DMS79 (cell line): ENCODE measurements at regions not wholly inside any gene's neighbourhood (a gene's known extent, or its start where the extent isn't known, plus 50 kb on each side); places are given as distances from the start of the nearest gene placed in this dataset.

Experiments
- DNase-seq: peaks from one replicate; lab custom pipeline; 2025; lab: John Stamatoyannopoulos, UW

DNA sequence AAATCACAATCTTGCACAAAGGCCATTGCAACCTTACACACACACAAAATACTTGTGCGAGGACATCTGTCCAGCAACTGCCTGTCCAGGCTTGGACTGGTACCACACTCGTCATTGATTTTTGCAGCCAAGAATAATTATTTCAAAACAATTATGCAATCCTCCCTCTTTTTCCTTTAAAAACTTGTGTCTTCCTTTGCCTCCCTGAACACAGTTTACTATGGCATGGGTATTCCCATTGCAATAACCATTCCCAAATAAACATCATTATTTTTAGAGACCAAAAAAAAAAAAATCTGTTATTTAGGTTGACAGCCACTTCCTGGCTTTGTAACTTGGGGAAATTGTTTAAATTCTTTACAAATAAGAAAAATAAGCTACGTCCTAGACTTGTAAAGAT is 54.0 kb downstream of the C11orf91 start:
- DNase-seq, result no peak

DNA sequence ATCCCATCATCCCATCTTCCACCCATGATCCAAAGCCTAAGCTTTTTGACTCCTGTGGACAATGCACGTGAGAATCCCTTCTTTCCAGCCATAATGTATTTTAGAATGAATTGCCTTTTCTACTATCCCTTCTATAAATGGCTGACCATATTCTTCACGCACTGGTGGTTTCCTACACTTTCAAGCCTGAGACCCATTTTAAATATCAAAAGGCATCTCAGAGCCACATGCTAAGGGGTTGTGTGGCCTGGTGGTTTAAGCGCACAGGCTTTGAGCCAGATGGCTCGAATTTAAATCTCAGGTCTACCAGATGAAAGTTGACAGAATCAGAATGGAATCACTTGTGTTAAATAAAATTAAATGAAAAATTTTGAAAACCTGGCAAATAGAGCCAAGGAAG is 54.5 kb downstream of the C11orf91 start:
- no peak for DNase-seq

DNA sequence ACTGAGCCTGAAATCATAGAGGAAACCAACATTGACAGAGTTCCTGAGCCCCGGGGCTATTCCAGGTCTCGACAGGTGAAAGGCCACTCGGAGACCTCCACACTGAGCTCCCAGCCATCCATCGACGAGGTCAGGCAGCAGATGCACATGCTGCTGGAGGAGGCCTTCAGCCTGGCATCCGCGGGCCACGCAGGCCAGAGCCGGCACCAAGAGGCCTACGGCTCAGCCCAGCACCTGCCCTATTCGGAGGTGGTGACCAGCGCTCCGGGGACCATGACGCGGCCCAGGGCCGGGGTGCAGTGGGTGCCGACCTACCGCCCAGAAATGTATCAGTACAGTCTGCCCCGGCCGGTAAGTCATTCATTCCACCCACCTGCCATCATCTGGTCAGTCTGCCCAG is 54.9 kb downstream of the C11orf91 start:
- DNase-seq, result no peak

DNA sequence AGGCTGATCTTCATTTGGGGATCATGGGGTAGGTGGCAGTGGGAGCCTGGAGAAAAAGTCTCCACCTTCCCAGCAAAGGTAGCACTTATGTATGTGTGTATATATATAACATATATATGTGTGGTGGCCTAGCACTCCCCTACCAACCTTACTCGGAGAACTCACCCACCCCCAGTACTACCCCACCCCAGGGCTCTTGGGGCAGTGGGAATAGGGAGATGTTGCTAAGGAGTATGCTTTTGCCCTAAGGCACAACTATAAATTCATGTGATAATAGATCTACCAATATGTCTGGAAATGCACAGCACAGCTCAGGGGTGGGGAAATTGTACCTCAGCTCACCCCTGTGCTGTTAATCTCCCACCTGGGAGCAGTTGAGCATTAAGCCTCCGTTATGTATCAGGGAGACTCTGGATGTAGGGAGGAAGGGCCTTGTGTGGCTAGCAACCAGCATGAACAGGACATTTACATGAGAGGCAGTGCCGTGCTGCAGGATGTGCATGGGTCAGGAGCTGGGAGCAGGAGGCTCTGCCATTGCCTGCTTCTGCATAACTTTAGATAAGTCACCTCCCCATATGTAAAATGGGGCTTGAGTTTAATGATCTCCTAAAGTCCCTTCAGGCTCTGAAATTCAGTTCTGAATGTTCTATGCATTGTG is 57.3 kb downstream of the C11orf91 start:
- no peak for DNase-seq

DNA sequence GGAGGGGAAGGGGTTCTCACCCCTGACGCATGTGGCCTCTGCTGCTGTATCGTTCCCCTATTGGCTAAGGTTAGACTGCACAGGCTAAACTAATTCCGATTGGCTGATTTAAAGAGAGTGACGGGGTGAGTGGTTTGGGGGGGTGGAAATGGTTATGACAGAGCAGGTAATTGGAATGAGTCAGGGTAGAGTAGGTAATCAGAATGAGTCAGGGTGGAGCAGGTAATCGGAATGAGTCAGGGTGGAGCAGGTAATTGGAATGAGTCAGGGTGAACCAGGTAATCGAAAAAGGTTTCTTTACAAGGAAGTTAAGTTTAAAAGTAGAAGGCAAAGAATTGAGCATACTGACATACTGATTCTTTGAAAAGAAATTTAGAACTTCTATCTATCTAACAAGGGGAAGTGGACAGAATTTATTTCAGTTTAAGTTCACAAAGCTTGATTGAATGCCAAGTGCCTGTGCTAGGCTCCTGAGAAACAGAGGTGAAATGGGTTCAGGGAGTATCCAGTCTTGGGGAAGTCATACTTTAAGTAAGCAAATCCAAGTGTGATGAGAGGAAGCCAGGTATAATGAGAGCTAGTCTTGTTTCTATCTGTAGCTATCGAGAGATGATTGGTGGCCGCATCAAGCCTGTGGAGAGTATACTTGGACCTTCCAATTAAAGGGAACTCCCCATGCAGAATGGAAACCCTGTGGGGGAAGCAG is 58.0 kb downstream of the C11orf91 start:
- DNase-seq, result no peak

DNA sequence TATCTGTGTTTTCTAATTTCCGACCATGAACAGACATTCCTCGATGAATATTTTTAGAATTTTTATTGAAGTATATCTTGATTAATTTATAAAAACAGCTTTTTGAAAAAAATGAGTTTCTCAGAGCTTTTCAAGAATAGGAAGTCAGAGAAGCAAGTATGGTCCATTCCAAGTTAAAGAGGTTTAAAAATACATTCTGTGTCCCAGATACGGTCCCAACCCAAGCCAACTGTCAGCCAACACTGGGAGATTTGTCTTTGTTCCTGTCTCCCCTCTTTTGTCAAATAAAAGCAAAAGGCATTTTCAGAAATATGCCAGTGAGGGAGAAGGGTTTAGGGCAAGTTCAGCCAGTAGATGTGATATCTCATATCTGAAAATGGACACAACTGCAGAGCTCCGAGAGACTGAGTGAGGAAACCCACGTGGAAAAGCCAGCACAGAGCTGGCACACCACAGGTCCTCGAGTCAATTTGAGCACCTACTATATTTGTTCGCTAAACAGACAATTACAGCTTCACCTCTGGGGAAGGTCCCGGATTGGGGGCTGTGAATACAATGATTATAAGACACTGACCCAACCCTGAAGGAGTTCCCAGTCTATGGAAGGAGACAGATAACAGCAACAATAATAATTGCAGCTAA is 59.8 kb downstream of the C11orf91 start:
- DNase-seq, result no peak

DNA sequence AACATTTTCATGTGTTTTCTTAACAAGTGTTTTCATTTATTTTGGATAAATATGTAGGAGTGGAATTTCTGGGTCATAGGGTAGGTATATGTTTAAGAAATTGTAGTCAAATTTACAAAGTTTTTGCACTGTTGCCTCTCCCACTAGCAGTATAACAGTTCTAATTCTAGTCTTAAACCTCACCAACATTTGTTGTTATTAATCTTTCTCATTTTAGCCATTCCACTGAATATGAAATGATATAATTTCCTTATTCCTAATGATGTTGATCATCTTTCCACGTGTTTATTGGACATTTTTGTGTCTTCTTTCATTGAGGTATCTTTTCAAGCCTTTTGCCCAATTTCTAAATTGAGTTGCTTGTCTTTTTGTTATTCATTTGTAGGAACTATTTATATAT is 62.0 kb downstream of the C11orf91 start:
- DNase-seq, result no peak

DNA sequence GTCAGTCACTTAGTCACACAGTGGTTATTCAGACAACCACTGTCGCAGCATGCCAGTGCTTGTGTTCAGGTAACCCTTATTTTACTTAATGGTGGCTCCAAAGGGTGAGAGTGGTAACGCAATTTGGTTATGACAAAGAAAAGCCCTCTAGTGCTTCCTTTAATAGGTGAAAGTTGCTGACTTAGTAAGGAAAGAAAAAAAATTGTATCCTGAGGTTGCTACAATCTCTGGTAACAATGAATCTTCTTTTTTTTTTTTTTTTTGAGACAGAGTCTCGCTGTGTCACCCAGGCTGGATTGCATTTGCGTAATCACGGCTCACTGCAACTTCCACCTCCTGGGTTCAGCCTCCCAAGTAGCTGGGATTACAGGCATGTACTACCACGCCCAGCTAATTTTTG is 64.5 kb downstream of the C11orf91 start:
- no peak for DNase-seq

DNA sequence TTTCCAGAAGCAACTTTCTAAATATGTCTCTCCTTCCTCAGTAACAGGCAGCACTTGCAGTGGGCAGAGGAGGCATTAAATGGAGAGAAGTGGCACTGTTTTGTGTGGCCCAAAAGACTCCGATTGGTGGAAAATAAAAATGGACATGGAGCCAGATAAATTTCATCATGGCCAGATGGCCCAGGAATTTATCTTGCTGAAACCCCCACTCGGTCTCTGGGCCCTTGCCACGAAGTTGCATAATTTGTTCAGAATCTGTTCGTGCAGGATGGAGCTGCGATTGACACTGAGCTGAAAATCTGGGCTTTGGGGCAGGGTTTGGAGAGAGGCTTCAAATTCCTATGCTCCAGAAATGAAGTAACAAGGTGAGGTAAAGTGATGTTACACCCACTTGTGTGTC is 65.5 kb downstream of the C11orf91 start:
- no peak for DNase-seq

DNA sequence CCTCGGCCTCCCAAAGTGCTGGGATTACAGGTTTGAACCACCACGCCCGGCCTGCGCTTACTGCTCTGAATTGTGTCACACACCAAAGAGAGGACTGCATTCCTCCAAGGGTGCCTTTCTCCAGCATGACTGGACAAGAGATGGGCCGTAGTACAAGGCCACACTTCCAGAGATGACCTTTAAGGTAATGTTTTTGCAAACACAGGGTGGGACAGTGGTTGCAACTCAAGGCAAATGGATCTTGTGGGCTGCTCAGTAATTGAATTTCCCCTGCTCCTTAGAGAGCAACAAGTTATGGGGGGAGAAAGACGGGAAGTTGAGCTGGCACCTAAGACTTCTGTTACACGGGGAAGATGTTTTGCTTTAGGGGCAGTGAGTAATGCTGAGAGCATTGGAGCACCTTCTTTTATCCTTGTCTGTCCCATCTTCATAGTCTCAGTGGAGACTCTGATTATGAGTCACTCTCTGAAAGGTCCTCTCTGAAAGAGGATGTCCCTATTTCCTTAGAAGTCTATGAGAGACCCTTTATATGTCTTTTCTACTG is 66.3 kb downstream of the C11orf91 start:
- no peak for DNase-seq

DNA sequence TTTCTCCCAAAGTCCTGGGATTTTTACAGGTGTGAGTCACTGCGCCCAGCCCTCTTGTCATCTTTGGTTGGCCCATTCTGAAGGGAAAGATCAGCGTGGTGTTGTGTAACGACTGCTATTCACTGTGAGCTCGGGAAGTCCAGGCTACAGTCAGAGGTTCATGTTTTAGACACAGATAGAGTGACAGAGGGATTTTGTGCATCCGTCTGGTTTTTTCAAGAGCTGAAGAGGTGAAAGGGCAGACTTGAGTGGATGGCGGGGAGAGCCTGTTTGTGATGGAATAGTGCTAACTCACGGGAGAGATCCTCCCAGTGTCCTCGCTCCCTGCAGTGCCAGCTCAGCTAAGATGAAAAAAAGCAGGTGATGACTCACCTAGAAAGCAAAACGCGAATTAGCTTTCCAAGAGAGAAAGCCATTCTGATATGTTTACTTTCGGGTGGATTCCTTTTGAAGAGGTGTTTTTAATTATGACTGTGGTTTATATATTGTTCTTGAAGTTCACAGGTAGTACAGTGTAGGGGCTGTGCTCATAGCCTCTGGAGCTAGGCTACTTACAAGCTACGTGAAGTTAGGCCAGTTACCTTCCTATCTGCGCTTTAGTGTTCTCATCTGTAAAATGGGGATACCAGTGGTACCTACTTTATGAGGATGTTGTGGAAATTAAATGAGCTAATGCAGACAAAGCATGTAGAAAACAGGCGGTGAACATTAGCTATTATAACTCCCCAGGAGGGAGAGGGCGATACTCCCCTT is 67.2 kb downstream of the C11orf91 start:
- peak; percentile 88 for DNase-seq

DNA sequence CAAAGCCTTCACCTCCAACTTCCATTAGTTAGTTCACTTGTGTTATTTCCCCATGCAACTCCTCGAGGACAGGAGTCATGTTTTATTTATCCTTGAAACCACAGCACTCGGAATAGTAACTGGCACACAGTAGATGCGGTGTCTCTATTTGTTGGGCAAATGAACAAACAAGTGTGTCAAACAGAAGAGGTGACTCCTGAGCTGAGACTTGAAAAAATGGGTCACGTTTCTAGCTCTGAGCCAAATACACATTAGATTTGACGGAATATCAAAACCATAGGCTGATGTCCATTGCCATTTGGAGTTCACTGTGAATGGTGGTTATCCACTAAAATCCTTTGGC is 68.9 kb downstream of the C11orf91 start:
- no peak for DNase-seq

DNA sequence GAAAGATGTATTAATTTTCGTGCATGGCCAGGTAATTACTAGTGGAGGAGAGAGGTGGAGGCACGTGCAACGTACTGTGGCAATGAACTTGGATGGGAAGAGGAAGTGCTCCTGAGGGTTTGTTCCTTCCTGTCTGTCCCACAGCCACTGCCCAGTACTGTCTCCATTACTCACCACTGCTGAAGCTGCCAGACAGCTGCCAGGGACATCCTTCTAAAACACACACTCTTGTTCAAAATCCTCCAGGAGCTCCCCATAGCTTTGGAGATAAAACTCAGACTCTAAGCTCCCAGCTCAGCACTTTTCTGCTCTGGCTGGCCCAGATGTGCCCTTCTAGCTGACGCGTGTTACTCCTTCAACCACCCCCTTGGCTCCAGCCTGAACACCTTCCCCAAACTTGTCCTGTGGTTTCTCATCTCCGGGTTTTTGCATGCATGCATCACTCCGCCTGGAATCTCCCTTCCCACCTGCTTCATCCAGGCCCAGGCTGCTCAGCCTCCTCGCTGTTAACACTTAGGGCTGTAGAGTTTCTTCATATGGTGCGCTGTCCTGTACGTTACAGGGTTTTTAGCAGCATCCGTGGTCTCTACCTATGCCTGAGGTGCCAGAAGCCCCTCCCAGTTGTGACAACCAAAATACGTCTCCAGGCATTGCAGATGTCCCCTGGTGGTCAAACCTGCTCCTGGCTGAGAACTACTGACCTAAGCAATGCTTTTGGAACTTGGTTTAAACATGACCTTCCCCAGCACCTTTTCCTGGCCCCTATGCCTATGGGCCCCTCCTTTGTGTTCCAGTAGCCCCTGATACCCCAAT is 69.5 kb downstream of the C11orf91 start:
- no peak for DNase-seq

DNA sequence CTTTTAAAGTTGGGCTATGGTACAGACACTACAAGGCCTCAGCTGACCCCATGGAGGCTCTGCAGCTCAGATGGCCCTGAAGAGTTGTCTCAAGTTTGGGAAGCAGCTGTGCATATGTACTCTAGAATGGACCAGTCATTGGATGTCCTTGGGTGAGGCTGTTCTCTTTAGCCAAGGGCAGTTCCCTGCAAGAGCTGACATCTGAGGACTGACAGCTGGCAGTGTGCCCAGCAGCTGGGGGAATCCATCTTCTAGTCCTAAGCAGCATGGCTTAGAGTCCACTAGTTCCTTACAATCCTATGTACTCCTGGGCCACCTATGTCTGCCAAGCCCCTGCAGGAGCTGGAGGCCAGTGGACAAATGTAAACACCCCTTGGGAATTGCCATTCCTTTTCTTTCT is 76.5 kb downstream of the C11orf91 start:
- DNase-seq, result no peak

DNA sequence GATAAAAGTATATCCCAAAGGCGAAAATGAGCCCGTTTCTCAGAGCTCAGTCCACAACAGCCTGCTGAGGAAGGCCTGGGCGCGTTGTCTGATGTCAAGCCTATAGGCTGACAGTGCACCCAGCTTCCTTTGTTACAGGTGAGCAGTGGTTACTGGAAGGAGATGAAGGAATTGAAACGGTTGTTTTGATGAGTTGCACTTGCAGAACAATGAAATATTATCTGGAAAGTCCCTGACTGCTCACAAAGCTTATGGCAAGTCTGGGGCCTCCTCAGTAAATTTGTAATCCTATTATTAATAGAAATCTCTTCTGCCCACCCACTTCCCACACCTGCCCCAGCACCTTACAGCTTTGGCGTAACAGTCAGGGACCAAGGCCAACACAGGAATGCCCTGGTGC is 77.8 kb downstream of the C11orf91 start:
- DNase-seq, result no peak

DNA sequence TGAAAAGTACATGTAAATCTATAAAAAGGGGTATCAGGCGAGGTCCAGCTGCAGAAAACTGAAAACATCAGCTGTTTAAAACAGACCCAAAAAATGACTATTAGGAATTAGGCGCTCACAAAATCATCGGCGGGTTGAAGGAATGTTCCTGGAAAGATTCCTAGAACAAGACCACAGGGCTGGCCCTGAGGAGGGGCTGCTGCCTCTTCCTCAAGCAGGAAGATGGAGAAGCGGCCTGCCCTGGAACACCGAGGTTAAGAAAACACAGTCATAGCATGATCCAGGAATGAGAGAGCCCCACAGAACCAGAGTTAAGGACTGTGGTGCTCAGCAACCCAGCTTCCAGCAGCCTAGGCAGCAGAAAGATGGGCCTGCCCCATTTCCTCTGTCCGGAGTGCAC is 78.4 kb downstream of the C11orf91 start:
- no peak for DNase-seq

DNA sequence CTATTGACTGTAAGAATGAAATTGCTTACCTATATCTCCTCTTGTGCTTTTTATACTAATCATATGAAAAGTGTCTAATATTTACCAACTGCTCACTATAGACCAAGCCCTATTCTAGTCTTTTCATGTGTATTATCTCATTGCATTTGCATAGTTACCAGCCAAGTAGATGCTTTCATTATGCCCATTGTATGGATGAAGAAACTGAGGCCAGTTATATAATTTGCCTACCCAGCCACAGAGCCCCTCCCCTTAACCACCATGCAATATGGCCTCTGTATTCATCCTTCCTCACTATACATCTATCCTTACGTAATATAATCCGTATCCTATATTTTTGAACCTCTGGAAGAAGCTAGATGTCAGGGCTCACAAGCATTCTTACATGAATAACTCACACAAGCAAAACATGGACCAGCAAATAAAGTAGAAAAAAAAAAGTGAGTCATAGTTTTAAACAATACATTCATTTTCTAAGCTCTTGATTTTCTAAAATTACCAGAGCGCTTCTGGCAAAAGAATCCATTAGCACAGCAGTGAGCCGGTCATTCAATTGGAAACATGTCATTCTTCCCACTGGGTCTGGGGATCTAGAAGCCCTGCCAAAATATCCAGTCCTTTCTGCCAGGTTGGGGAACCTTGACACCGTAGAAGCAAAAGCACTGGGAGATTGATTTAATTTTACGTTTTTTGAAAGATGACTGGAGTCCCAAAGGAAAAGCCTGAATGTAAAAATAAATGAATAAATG is 80.0 kb downstream of the C11orf91 start:
- no peak for DNase-seq

DNA sequence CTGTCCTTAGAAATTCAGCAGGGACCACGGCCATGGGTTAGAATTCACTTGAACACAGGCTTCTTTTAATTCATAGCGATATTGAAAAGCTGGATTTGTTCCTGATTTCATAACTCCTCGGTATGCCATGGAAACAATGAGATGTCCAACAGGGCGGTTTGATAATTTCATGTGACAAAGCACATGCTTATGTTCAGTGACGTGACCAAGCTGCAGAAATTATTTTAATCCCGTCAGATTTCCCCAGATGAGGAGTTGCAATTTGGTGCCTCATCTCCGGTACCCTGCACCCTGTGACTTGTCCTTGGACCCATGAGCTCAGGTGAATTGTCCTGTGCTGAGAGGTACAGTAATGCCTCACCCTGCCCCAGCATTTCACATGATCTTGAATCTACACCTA is 81.7 kb downstream of the C11orf91 start:
- DNase-seq, result no peak

DNA sequence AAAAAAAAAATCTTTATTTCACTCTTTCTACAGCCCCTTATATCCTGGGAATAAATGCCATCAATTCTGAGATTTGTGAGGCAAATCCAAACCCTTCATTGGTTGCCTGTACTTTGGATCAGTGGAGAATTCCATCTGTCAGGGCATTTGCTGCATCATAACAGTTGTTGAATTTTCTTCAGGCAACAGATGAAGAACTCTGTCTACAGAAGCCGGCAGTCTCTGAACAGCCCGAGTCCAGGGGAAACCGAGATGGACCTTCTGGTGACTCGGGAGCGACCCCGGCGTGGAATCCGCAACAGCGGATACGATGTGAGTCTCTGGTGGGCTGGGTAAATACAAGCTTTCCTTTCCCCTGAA is 82.3 kb downstream of the C11orf91 start:
- no peak for DNase-seq

DNA sequence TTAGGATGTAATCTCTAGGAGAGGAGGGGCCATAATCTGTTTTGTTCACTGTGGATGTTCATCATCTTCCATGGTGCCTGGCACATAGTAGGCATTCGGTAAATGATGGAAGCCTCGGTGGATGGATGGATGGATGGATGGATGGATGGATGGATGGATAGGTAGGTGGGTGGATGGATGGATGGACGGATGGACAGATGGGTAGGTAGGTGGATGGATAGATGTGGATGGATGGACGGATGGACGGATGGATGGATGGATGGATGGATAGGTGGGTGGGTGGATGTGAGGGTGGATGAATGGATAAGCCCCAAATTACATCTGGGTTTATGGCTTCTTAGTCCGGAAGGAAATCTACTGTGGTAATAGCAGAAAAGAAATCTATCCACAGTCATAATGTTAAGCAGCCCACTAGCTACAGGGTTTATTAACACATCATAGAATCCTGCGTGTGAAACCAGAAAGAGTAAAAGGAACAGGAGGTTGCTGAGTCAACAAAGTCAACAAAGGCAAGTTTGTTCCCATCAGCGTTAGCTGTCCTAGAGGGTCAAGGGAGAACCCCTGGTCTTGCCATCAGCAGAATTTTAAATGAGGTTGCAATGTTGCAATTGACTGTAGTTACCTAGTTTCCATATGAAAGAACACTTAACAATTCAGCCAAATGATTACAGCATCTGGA is 82.8 kb downstream of the C11orf91 start:
- no peak for DNase-seq

DNA sequence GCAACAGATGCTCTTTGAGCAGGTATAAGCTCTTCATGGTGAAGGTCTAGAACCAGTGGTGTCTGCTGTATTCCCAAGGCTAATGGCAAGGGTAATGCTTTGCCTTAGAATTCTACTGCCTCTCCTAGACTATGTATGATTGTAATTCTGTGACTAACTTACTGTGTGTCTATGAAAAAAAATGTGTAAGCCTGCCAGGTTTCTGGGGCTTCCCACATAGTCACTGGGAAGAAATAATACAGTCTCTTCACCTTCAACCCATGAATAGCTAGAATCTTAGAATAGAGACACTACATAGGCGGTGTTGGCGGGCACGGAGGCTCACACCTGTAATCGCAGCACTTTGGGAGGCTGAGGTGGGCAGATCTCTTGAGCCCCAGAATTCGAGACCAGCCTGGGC is 84.1 kb downstream of the C11orf91 start:
- no peak for DNase-seq
